H9 (cell line): ENCODE measurements at regions not wholly inside any gene's neighbourhood (a gene's known extent, or its start where the extent isn't known, plus 50 kb on each side); places are given as distances from the start of the nearest gene placed in this dataset.

Experiments used
- DNase-seq: peaks from one replicate; pipeline ENCODE4 v3.0.0-alpha.2; 2017
- H2AFZ ChIP-seq: one replicate; pipeline ENCODE4 v1.6.1; 2013; ENCODE audit warnings: mild to moderate bottlenecking, low read length, control low read depth, moderate library complexity
- H2AK5ac ChIP-seq: 2 replicates; pipeline ENCODE4 v1.6.1; 2013; ENCODE audit warnings: low read length, control low read depth, mixed read lengths; ENCODE audit not compliant: insufficient read length
- H2BK120ac ChIP-seq: one replicate; pipeline ENCODE4 v1.6.1; 2013; ENCODE audit warnings: low read depth, mild to moderate bottlenecking, low read length, control low read depth, inconsistent platforms; ENCODE audit not compliant: poor library complexity, severe bottlenecking
- H2BK12ac ChIP-seq: 2 replicates; pipeline ENCODE4 v1.6.1; 2013; ENCODE audit warnings: low read length, control low read depth, mixed read lengths, low read depth; ENCODE audit not compliant: insufficient read length
- H2BK15ac ChIP-seq: 2 replicates; pipeline ENCODE4 v1.6.1; 2013; ENCODE audit warnings: low read depth, low read length, control low read depth
- H2BK20ac ChIP-seq: one replicate; pipeline ENCODE4 v1.6.1; 2013; ENCODE audit warnings: low read depth, mild to moderate bottlenecking, low read length, control low read depth, inconsistent platforms; ENCODE audit not compliant: poor library complexity, severe bottlenecking
- H2BK5ac ChIP-seq: 2 replicates; pipeline ENCODE4 v1.6.1; 2013; ENCODE audit warnings: low read length, control low read depth, mixed read lengths; ENCODE audit not compliant: insufficient read length
- H3K14ac ChIP-seq: 2 replicates; pipeline ENCODE4 v1.6.1; 2013; ENCODE audit warnings: low read length, control low read depth; ENCODE audit not compliant: insufficient read depth
- H3K18ac ChIP-seq: 2 replicates; pipeline ENCODE4 v1.6.1; 2013; ENCODE audit warnings: low read depth, mild to moderate bottlenecking, mixed read lengths, low read length, control low read depth; ENCODE audit not compliant: insufficient read length
- H3K23ac ChIP-seq: 2 replicates; pipeline ENCODE4 v1.6.1; 2013; ENCODE audit warnings: low read length, control low read depth, mixed read lengths, low read depth; ENCODE audit not compliant: insufficient read length
- H3K23me2 ChIP-seq: 2 replicates; pipeline ENCODE4 v1.6.1; 2013; ENCODE audit warnings: low read depth, mild to moderate bottlenecking, mixed read lengths, low read length, control low read depth; ENCODE audit not compliant: insufficient read length, poor library complexity, severe bottlenecking
- H3K27ac ChIP-seq: 2 replicates; pipeline ENCODE4 v1.5.1; 2013; ENCODE audit warnings: low read length, control low read depth, mixed read lengths, low read depth; ENCODE audit not compliant: insufficient read length
- H3K27me3 ChIP-seq: 2 replicates; pipeline ENCODE4 v1.6.1; 2013; ENCODE audit warnings: low read length, control low read depth, inconsistent platforms; ENCODE audit not compliant: insufficient read depth
- H3K4ac ChIP-seq: 2 replicates; pipeline ENCODE4 v1.6.1; 2013; ENCODE audit warnings: low read depth, mild to moderate bottlenecking, control low read depth, inconsistent platforms, low read length, moderate library complexity
- H3K4me1 ChIP-seq: 2 replicates; pipeline ENCODE4 v1.6.1; 2013; ENCODE audit warnings: low read length, control low read depth, inconsistent platforms; ENCODE audit not compliant: insufficient read depth
- H3K4me2 ChIP-seq: 2 replicates; pipeline ENCODE4 v1.6.1; 2013; ENCODE audit warnings: low read length, control low read depth, mixed read lengths; ENCODE audit not compliant: insufficient read length, insufficient read depth
- H3K56ac ChIP-seq: 2 replicates; pipeline ENCODE4 v1.6.1; 2013; ENCODE audit warnings: low read depth, mild to moderate bottlenecking, mixed read lengths, low read length, control low read depth; ENCODE audit not compliant: insufficient read length
- H3K79me1 ChIP-seq: 2 replicates; pipeline ENCODE4 v1.6.1; 2013; ENCODE audit warnings: low read depth, mild to moderate bottlenecking, moderate library complexity, low read length, control low read depth, inconsistent platforms; ENCODE audit not compliant: insufficient read depth, poor library complexity, severe bottlenecking
- H3K79me2 ChIP-seq: 2 replicates; pipeline ENCODE4 v1.6.1; 2013; ENCODE audit warnings: low read length, control low read depth, inconsistent platforms; ENCODE audit not compliant: insufficient read depth
- H3K9ac ChIP-seq: 2 replicates; pipeline ENCODE4 v1.6.1; 2013; ENCODE audit warnings: low read length, control low read depth, mixed read lengths; ENCODE audit not compliant: insufficient read length; ENCODE audit errors: extremely low read depth
- H3K9me3 ChIP-seq: one replicate; pipeline ENCODE4 v1.6.1; 2013; ENCODE audit warnings: low read depth, low read length, inconsistent platforms; ENCODE audit not compliant: control insufficient read depth
- H3T11ph ChIP-seq: one replicate; pipeline ENCODE4 v1.6.1; 2013; ENCODE audit warnings: mild to moderate bottlenecking, low read length, control low read depth, inconsistent platforms
- H4K20me1 ChIP-seq: one replicate; pipeline ENCODE4 v1.6.1; 2013; ENCODE audit not compliant: control insufficient read depth, insufficient read length, insufficient read depth
- H4K5ac ChIP-seq: 2 replicates; pipeline ENCODE4 v1.6.1; 2013; ENCODE audit warnings: low read depth, mild to moderate bottlenecking, mixed read lengths, low read length, control low read depth; ENCODE audit not compliant: insufficient read length
- H4K8ac ChIP-seq: replicated peaks from 2 replicates; pipeline ENCODE4 v1.6.1; 2013; ENCODE audit warnings: low read length, control low read depth, mixed read lengths, low read depth; ENCODE audit not compliant: insufficient read length
- H4K91ac ChIP-seq: 2 replicates; pipeline ENCODE4 v1.6.1; 2013; ENCODE audit warnings: low read depth, mild to moderate bottlenecking, moderate library complexity, mixed read lengths, low read length, control low read depth; ENCODE audit not compliant: insufficient read length
- H3K27ac Mint-ChIP-seq, 3 experiments: 2 replicates in 2 of 3; 3 replicates in 1 of 3; pipeline ENCODE4 v1.8.0; 2020 to 2021; ENCODE audit warnings: mixed read lengths in 3 of 3, mild to moderate bottlenecking in 1 of 3, moderate library complexity in 1 of 3
- H3K27me3 Mint-ChIP-seq: 2 replicates; pipeline ENCODE4 v1.8.0; 2021; ENCODE audit warnings: low read depth, mild to moderate bottlenecking, moderate library complexity, mixed read lengths
- H3K36me3 Mint-ChIP-seq, 3 experiments: 2 replicates in 2 of 3; 3 replicates in 1 of 3; pipeline ENCODE4 v1.8.0; 2020 to 2021; ENCODE audit warnings: low read depth in 3 of 3, mixed read lengths in 3 of 3; ENCODE audit not compliant: insufficient read depth in 1 of 3
- H3K4me1 Mint-ChIP-seq, 2 experiments: 2 replicates each; pipeline ENCODE4 v1.8.0; 2020; ENCODE audit warnings: mixed read lengths in 2 of 2
- H3K4me3 Mint-ChIP-seq, 2 experiments: 2 replicates in 1 of 2; 3 replicates in 1 of 2; pipeline ENCODE4 v1.8.0; 2020 to 2021; ENCODE audit warnings: mild to moderate bottlenecking in 2 of 2, mixed read lengths in 2 of 2, moderate library complexity in 1 of 2
- H3K9me3 Mint-ChIP-seq, 2 experiments: 2 replicates in 1 of 2; 3 replicates in 1 of 2; pipeline ENCODE4 v1.8.0; 2020; ENCODE audit warnings: mild to moderate bottlenecking in 2 of 2, mixed read lengths in 2 of 2, moderate library complexity in 1 of 2
- CTCF ChIP-seq: fragments of 200-600 bp; sonication (generic); conservative IDR thresholded peaks from 3 replicates; pipeline ENCODE4 v1.8.0; 2021; ENCODE audit warnings: antibody characterized with exemption, mild to moderate bottlenecking
- WGBS: extraction: QIAGEN DNeasy Blood & Tissue Kit; methylation state at CpG from one replicate; pipeline ENCODE4 v1.1.7; 2013; ENCODE audit warnings: missing lambda C conversion rate, low lambda C conversion rate, mixed read lengths; ENCODE audit not compliant: insufficient read length; ENCODE audit errors: extremely low coverage; 5-methylcytosine and 5-hydroxymethylcytosine counted together

GRCh38 chr16:86110726-86111125 lies 211.8 kb downstream of the IRF8 start:
- no peak overlapping the region for H4K91ac ChIP-seq

More at GRCh38 chr16:86110726-86111125, 211.8 kb downstream of the IRF8 start:
- Mint-ChIP-seq H3K27me3 (peaks cover 13% of the 10 kb centered on the region), H3K9me3 (no peaks in the 10 kb centered on the region; a peak in 2 of 5 replicates), H3K4me1 (peaks cover 8 to 10% of the 10 kb centered on the region in 2 experiments), H3K27ac (no peak overlapping the region; a peak in 1 of 7 replicates), H3K4me3 (no peak overlapping the region), H3K36me3 (no peaks in the 10 kb centered on the region)
- Histone ChIP-seq H2BK5ac (no peak overlapping the region), H3K18ac (no peak overlapping the region), H4K5ac (no peak overlapping the region), H3K79me2 (no peaks in the 10 kb centered on the region), H3K23me2 (no peaks in the 10 kb centered on the region), H2BK20ac (no peak overlapping the region), H2BK120ac (no peak overlapping the region), H3K14ac (no peak overlapping the region), H2BK15ac (no peak overlapping the region), H3K23ac (no peak overlapping the region), H3K27me3 (no peaks in the 10 kb centered on the region), H4K8ac (no peak overlapping the region), H2AK5ac (no peak overlapping the region), H3K56ac (no peak overlapping the region), H3K27ac (no peak overlapping the region), H4K20me1 (no peaks in the 10 kb centered on the region), H3K9me3 (no peaks in the 10 kb centered on the region), H3K4me1 (no peaks in the 10 kb centered on the region), H3T11ph (no peak overlapping the region), H3K79me1 (no peaks in the 10 kb centered on the region), H3K4ac (no peak overlapping the region), H3K9ac (no peak overlapping the region), H2AFZ (no peak overlapping the region), H3K4me2 (no peak overlapping the region), H2BK12ac (no peak overlapping the region)
- WGBS: no CpG with 5 or more reads among the region's 4 CpGs
- no peak for TF ChIP-seq CTCF
- DNase-seq: no peak
